ENCODE measurements at regions not wholly inside any gene's neighbourhood (a gene's known extent, or its start where the extent isn't known, plus 50 kb on each side); places are given as distances from the start of the nearest gene placed in this dataset.

DNA sequence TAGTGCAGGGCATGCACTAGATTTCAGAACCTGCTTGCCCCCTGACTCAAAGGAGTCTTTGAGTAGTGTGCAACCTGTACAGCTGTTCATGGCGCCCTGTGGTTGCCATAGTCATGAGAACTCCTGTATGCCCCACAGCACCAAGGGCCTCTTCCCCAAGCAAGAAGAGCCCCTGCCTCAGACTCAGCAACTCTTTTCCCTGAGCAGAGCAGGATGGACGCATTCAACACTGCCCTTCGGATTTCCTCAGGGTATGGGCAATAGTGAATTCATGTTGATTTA, 89.7 kb upstream of the KLF13 start:
- Mint-ChIP-seq H3K4me1 (no peaks in the 10 kb centered on the region), H3K4me3 (no peak overlapping the region), H3K36me3 (ENCODE audit: low read depth) (no peaks in the 10 kb centered on the region), H3K27ac (no peak overlapping the region), H3K9me3 (no peaks in the 10 kb centered on the region), H3K27me3 (ENCODE audit: low read depth, poor library complexity) (peaks cover 2% of the 10 kb centered on the region)
- DNase-seq = no peak
- TF ChIP-seq, protein P1, sequence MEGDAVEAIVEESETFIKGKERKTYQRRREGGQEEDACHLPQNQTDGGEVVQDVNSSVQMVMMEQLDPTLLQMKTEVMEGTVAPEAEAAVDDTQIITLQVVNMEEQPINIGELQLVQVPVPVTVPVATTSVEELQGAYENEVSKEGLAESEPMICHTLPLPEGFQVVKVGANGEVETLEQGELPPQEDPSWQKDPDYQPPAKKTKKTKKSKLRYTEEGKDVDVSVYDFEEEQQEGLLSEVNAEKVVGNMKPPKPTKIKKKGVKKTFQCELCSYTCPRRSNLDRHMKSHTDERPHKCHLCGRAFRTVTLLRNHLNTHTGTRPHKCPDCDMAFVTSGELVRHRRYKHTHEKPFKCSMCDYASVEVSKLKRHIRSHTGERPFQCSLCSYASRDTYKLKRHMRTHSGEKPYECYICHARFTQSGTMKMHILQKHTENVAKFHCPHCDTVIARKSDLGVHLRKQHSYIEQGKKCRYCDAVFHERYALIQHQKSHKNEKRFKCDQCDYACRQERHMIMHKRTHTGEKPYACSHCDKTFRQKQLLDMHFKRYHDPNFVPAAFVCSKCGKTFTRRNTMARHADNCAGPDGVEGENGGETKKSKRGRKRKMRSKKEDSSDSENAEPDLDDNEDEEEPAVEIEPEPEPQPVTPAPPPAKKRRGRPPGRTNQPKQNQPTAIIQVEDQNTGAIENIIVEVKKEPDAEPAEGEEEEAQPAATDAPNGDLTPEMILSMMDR (IDR thresholded peaks at IDR 0.05) = no peak

DNA sequence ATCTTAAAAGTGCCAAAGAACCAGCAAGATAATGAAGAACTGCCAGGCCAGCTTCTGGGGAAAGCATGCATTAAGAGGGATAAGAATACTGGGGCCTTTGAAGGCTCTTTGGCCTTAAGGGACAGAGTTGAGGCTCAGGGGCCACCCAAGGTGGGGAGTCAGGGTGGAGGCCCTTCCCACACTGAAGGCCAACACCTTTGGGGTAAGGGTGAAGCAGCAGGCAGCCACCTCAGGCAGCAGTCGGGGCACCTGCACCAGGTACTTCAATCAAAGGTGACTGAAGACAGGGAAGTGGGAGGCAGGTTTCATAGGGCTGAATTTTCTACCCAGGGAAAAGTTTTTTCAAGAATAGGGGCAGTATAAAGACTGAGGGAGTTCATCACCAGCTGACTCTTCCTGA, 87.7 kb upstream of the KLF13 start:
- Mint-ChIP-seq H3K9me3 (no peaks in the 10 kb centered on the region), H3K27ac (no peak overlapping the region), H3K4me3 (no peak overlapping the region), H3K27me3 (ENCODE audit: low read depth, poor library complexity) (peaks cover 2% of the 10 kb centered on the region), H3K4me1 (no peaks in the 10 kb centered on the region), H3K36me3 (ENCODE audit: low read depth) (no peaks in the 10 kb centered on the region)
- TF ChIP-seq, protein P1 (IDR thresholded peaks at IDR 0.05) = no peak
- no peak for DNase-seq

DNA sequence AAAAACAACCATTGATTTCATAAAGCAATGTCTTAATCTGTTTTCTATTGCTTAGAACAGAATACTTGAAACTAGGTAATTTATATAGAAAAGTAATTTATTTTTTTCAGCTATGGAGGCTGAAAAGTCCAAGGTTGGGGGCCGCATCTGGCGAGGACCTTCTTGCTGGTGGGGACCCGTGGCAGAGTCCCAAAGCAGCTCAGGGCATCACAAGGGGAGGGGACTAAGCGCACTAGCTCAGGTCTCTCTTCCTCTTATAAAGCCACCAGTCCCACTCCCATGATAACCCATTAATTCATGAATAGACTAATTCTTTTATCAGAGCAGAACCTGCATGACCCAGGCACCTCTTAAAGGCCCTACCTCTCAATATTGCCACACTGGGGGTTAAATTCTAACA, 87.2 kb upstream of the KLF13 start:
- H3K27ac Mint-ChIP-seq = no peak overlapping the region
- H3K4me1 Mint-ChIP-seq = no peaks in the 10 kb centered on the region
- TF ChIP-seq, protein P1 (IDR thresholded peaks at IDR 0.05) = no peak

DNA sequence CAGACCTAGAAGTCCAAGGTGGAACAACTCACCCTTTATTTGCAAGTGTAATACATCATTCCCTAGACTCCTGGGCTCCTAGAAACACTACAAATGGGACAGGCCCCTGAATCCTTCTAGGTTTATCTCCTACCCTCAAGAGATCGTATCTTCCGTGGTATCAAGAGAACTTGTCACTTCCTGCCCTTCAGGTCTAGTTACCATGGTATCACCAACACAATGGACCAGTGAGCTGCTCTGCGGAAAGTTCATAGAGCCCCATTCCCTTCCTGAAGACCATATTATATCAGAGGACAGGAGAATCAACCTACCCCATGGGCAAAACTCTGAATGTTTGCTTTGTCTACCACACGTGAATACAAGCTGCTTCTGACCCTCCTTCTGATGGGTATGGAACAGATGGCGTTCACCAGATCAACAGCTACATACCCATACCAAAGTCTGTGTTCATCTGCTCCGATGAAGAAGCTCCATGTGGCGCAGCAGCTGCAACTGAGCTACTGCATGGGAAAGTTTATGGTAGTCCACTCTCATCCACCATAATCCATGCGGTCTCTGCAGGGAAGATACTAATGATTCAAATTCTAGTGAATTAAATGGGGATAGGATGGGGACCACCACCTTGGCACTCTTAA, 84.6 kb upstream of the KLF13 start:
- no peak overlapping the region for H3K27ac Mint-ChIP-seq
- no peaks in the 10 kb centered on the region for H3K4me1 Mint-ChIP-seq
- no peaks in the 10 kb centered on the region for H3K36me3 Mint-ChIP-seq (ENCODE audit: low read depth)
- H3K4me3 Mint-ChIP-seq = no peak overlapping the region
- peaks cover 6% of the 10 kb centered on the region for H3K27me3 Mint-ChIP-seq (ENCODE audit: low read depth, poor library complexity)
- DNase-seq = no peak
- TF ChIP-seq, protein P1 (IDR thresholded peaks at IDR 0.05) = no peak
- H3K9me3 Mint-ChIP-seq = no peaks in the 10 kb centered on the region

More for the DNA sequence above, 87.2 kb upstream of the KLF13 start:
- no peak overlapping the region for H3K4me3 Mint-ChIP-seq
- no peaks in the 10 kb centered on the region for H3K36me3 Mint-ChIP-seq (ENCODE audit: low read depth)
- H3K9me3 Mint-ChIP-seq = no peaks in the 10 kb centered on the region
- no peak for DNase-seq
- H3K27me3 Mint-ChIP-seq (ENCODE audit: low read depth, poor library complexity) = peaks cover 2% of the 10 kb centered on the region

DNA sequence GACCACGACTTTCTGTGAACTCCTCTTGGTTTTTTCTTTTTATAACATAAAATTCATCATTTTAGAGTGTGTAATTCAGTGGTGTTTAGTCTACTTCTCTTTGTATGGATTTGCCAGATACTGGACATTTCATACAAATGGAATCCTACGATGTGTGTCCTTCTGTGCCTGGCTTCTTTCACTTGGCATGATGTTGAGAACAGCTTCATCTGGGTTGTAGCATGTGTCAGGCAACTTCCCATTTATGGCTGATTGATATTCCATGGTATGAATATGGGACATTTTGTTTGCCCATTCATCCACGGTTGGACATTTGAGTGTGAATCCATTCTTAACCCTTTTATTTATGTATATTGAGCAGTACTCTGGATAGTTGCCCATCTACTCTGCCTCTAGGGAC, 82.7 kb upstream of the KLF13 start:
- Mint-ChIP-seq H3K4me3 (no peak overlapping the region), H3K36me3 (ENCODE audit: low read depth) (no peaks in the 10 kb centered on the region), H3K27ac (no peak overlapping the region), H3K9me3 (no peaks in the 10 kb centered on the region), H3K27me3 (ENCODE audit: low read depth, poor library complexity) (peaks cover 21% of the 10 kb centered on the region), H3K4me1 (no peaks in the 10 kb centered on the region)
- TF ChIP-seq, protein P1 (IDR thresholded peaks at IDR 0.05) = no peak
- DNase-seq = no peak

DNA sequence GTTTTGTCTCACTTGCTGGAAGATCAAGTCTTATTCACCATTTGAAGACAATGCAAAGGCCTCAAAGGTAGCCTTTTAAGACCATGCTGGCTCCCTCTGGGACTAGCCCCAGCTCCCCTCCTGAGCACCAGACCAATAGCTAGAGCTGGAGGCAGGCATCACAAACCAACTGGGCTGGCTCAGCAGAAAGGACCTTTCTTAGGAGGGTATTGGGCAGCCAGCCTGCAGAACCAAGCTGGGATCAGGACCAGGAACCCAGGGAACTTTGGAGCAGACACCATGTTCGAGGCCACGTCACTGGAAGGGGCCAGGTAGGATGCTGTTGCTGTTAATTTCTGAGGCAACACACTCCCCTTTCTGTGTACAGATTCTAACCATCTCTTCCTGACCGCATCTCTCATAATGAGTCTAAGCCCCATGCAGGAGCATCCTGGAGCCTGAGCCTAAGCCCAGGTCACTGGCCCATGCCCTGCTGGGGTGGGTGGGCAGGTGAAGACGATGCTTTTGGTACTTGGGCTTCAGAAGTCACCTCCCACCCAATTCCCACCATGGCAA, 81.4 kb upstream of the KLF13 start:
- Mint-ChIP-seq H3K9me3 (no peaks in the 10 kb centered on the region), H3K4me3 (no peak overlapping the region), H3K27ac (no peak overlapping the region), H3K36me3 (ENCODE audit: low read depth) (no peaks in the 10 kb centered on the region), H3K27me3 (ENCODE audit: low read depth, poor library complexity) (peaks cover 20% of the 10 kb centered on the region), H3K4me1 (no peaks in the 10 kb centered on the region)
- no peak for DNase-seq
- TF ChIP-seq, protein P1 (IDR thresholded peaks at IDR 0.05) = no peak
